OCI-LY1 (cell line): ENCODE measurements at regions not wholly inside any gene's neighbourhood (a gene's known extent, or its start where the extent isn't known, plus 50 kb on each side); places are given as distances from the start of the nearest gene placed in this dataset.

ENCODE experiments used
- H2AFZ ChIP-seq: fragments of 200-600 bp; sonication (generic), shearing (Covaris generic); 2 replicates; pipeline ENCODE4 v1.6.0; 2014; ENCODE audit warnings: antibody characterized with exemption, mild to moderate bottlenecking, low read length
- H3F3A ChIP-seq: fragments of 200-600 bp; sonication (generic), shearing (Covaris generic); 2 replicates; pipeline ENCODE4 v1.6.0; 2014; ENCODE audit warnings: mild to moderate bottlenecking, antibody characterized with exemption, low read length, moderate library complexity; ENCODE audit not compliant: insufficient read depth
- H3K27ac ChIP-seq: fragments of 200-600 bp; sonication (generic); 2 replicates; pipeline ENCODE4 v1.5.1; 2014; ENCODE audit warnings: low read length, mixed run types, mild to moderate bottlenecking, low read depth; ENCODE audit not compliant: poor library complexity, severe bottlenecking
- H3K27me3 ChIP-seq: fragments of 200-600 bp; sonication (generic); 2 replicates; pipeline ENCODE4 v1.6.0; 2014; ENCODE audit warnings: antibody characterized with exemption, mild to moderate bottlenecking, low read length, moderate library complexity; ENCODE audit not compliant: insufficient read depth
- H3K36me3 ChIP-seq: fragments of 200-600 bp; sonication (generic); 2 replicates; pipeline ENCODE4 v1.6.1; 2014; ENCODE audit warnings: mild to moderate bottlenecking, antibody characterized with exemption, low read length, moderate library complexity, mixed read lengths; ENCODE audit not compliant: insufficient read depth
- H3K4me1 ChIP-seq: fragments of 200-600 bp; sonication (generic); 2 replicates; pipeline ENCODE4 v1.5.1; 2014; ENCODE audit warnings: mild to moderate bottlenecking, low read length, moderate library complexity; ENCODE audit not compliant: insufficient read depth, severe bottlenecking
- H3K4me2 ChIP-seq: fragments of 200-600 bp; sonication (generic), shearing (Covaris generic); 2 replicates; pipeline ENCODE4 v1.6.1; 2014; ENCODE audit warnings: low read length
- H3K4me3 ChIP-seq: fragments of 200-600 bp; sonication (generic); 2 replicates; pipeline ENCODE4 v1.5.1; 2014; ENCODE audit warnings: low read length, low read depth, mild to moderate bottlenecking, mixed read lengths; ENCODE audit not compliant: poor library complexity, severe bottlenecking
- H3K79me2 ChIP-seq: fragments of 200-600 bp; shearing (Covaris generic); 2 replicates; pipeline ENCODE4 v1.6.1; 2016; ENCODE audit warnings: mixed run types, low read length, mixed read lengths; ENCODE audit not compliant: insufficient read depth
- H3K9ac ChIP-seq: fragments of 200-600 bp; sonication (generic), shearing (Covaris generic); 2 replicates; pipeline ENCODE4 v1.6.1; 2014; ENCODE audit warnings: mild to moderate bottlenecking, low read length, mixed read lengths
- H3K9me2 ChIP-seq: fragments of 200-600 bp; sonication (generic), shearing (Covaris generic); 2 replicates; pipeline ENCODE4 v1.6.1; 2014; ENCODE audit warnings: low read depth, mild to moderate bottlenecking, low read length, mixed read lengths
- H3K9me3 ChIP-seq: fragments of 200-600 bp; shearing (Covaris generic); 2 replicates; pipeline ENCODE4 v1.6.1; 2014; ENCODE audit warnings: low read length, mixed read lengths
- H4K20me1 ChIP-seq: fragments of 200-600 bp; sonication (generic), shearing (Covaris generic); 2 replicates; pipeline ENCODE4 v1.6.0; 2016; ENCODE audit warnings: mild to moderate bottlenecking, low read length; ENCODE audit not compliant: insufficient read depth
- CTCF ChIP-seq: fragments of 200-600 bp; sonication (generic), shearing (Covaris generic); IDR thresholded peaks from 2 replicates; pipeline ENCODE4 v1.5.1; 2017; ENCODE audit warnings: mild to moderate bottlenecking, antibody characterized with exemption, low read length, moderate library complexity, mixed read lengths
- EZH2 ChIP-seq: fragments of 200-600 bp; sonication (generic), shearing (Covaris generic); IDR thresholded peaks from 2 replicates; pipeline ENCODE4 v1.8.0; 2017; ENCODE audit warnings: borderline replicate concordance, mixed run types, mild to moderate bottlenecking, antibody characterized with exemption, low read length, moderate library complexity, mixed read lengths

GRCh38 chr19:30739394-30739793 is 367.2 kb downstream of the ZNF536 start:
- H3K36me3 ChIP-seq, result no peaks in the 10 kb centered on the region
- H4K20me1 ChIP-seq, result no peaks in the 10 kb centered on the region
- H3K9me3 ChIP-seq, result no peaks in the 10 kb centered on the region
- TF ChIP-seq EZH2 (no peak), CTCF (no peak)
- H3K27ac ChIP-seq, result no peak overlapping the region
- no peaks in the 10 kb centered on the region for H3K9me2 ChIP-seq
- no peak overlapping the region for H3K4me2 ChIP-seq
- no peak overlapping the region for H3K4me3 ChIP-seq
- no peak overlapping the region for H3K9ac ChIP-seq
- no peak overlapping the region for H2AFZ ChIP-seq
- H3K79me2 ChIP-seq, result no peaks in the 10 kb centered on the region
- H3F3A ChIP-seq, result no peaks in the 10 kb centered on the region
- no peaks in the 10 kb centered on the region for H3K27me3 ChIP-seq
- no peaks in the 10 kb centered on the region for H3K4me1 ChIP-seq

- no peak for TF ChIP-seq CTCF
- TF ChIP-seq EZH2, result no peak
- H3K4me2 ChIP-seq, result no peak overlapping the region
- no peaks in the 10 kb centered on the region for H3K9me2 ChIP-seq
- H2AFZ ChIP-seq, result no peak overlapping the region
- H3K27me3 ChIP-seq, result no peaks in the 10 kb centered on the region
- H3K4me3 ChIP-seq, result no peak overlapping the region
- H3K9me3 ChIP-seq, result no peaks in the 10 kb centered on the region
- no peaks in the 10 kb centered on the region for H4K20me1 ChIP-seq
- no peak overlapping the region for H3K27ac ChIP-seq
- H3K9ac ChIP-seq, result no peak overlapping the region
- no peaks in the 10 kb centered on the region for H3K4me1 ChIP-seq
- H3K36me3 ChIP-seq, result no peaks in the 10 kb centered on the region
- H3K79me2 ChIP-seq, result no peaks in the 10 kb centered on the region
- H3F3A ChIP-seq, result no peaks in the 10 kb centered on the region
Measured at GRCh38 chr19:30738047-30738446, 365.9 kb downstream of the ZNF536 start.

- Histone ChIP-seq H3K36me3 (no peaks in the 10 kb centered on the region), H3K9me2 (no peaks in the 10 kb centered on the region), H2AFZ (no peak overlapping the region), H3K4me2 (no peak overlapping the region), H3F3A (no peaks in the 10 kb centered on the region), H4K20me1 (no peaks in the 10 kb centered on the region), H3K9ac (no peak overlapping the region), H3K79me2 (no peaks in the 10 kb centered on the region), H3K27ac (no peak overlapping the region), H3K9me3 (no peaks in the 10 kb centered on the region), H3K4me1 (no peaks in the 10 kb centered on the region), H3K4me3 (no peak overlapping the region), H3K27me3 (no peaks in the 10 kb centered on the region)
- TF ChIP-seq CTCF (no peak), EZH2 (no peak)
Measured at GRCh38 chr19:30734669-30735068, 362.5 kb downstream of the ZNF536 start.
